Mesenchymal stem cell (in vitro differentiated cells and primary cell): ENCODE measurements at regions not wholly inside any gene's neighbourhood (a gene's known extent, or its start where the extent isn't known, plus 50 kb on each side); places are given as distances from the start of the nearest gene placed in this dataset.
A peak's percentile ranks its signal among the peaks of the same experiment; 100 is the strongest.

Experiments used
- DNase-seq: peaks from one replicate; pipeline ENCODE4 v3.0.0-alpha.2; 2013
- H2AFZ ChIP-seq: one replicate; pipeline ENCODE4 v1.6.1; 2013; ENCODE audit warnings: low read depth, mild to moderate bottlenecking, control low read depth, inconsistent platforms, low read length, moderate library complexity
- H2AK5ac ChIP-seq: 2 replicates; pipeline ENCODE4 v1.6.1; 2013; ENCODE audit warnings: low read length, moderate library complexity, mild to moderate bottlenecking, inconsistent platforms; ENCODE audit not compliant: severe bottlenecking
- H2BK120ac ChIP-seq: one replicate; pipeline ENCODE4 v1.6.1; 2013; ENCODE audit warnings: low read depth, mild to moderate bottlenecking, inconsistent platforms, low read length, moderate library complexity
- H2BK12ac ChIP-seq, 2 experiments: one replicate each; pipeline ENCODE4 v1.6.1; 2013; ENCODE audit warnings: inconsistent platforms in 2 of 2, low read length in 2 of 2, mild to moderate bottlenecking in 2 of 2, moderate library complexity in 2 of 2, control low read depth in 1 of 2
- H2BK15ac ChIP-seq: one replicate; pipeline ENCODE4 v1.6.1; 2013; ENCODE audit warnings: mild to moderate bottlenecking, low read depth, inconsistent platforms; ENCODE audit not compliant: poor library complexity, severe bottlenecking
- H2BK5ac ChIP-seq: 2 replicates; pipeline ENCODE4 v1.6.1; 2013; ENCODE audit warnings: low read depth, mild to moderate bottlenecking, low read length, control low read depth, inconsistent platforms; ENCODE audit not compliant: poor library complexity, severe bottlenecking
- H3K14ac ChIP-seq, 2 experiments: one replicate each; pipeline ENCODE4 v1.6.1; 2013; ENCODE audit warnings: inconsistent platforms in 2 of 2, low read length in 2 of 2, control low read depth in 1 of 2, mild to moderate bottlenecking in 1 of 2, moderate library complexity in 1 of 2
- H3K18ac ChIP-seq, 2 experiments: one replicate each; pipeline ENCODE4 v1.6.1; 2013; ENCODE audit warnings: inconsistent platforms in 2 of 2, low read length in 2 of 2, control low read depth in 1 of 2, low read depth in 1 of 2, mild to moderate bottlenecking in 1 of 2
- H3K23ac ChIP-seq, 2 experiments: one replicate each; pipeline ENCODE4 v1.6.1; 2013; ENCODE audit warnings: inconsistent platforms in 2 of 2, low read length in 2 of 2, mild to moderate bottlenecking in 2 of 2, moderate library complexity in 2 of 2, control low read depth in 1 of 2
- H3K27ac ChIP-seq: 2 replicates; pipeline ENCODE4 v1.5.1; 2013; ENCODE audit warnings: mild to moderate bottlenecking, moderate library complexity, low read length, control low read depth, inconsistent platforms; ENCODE audit not compliant: poor library complexity, severe bottlenecking
- H3K27me3 ChIP-seq, 2 experiments: 2 replicates each; pipeline versions ENCODE4 v1.6.1 to v1.7.0; 2013; ENCODE audit warnings: low read length in 2 of 2, mild to moderate bottlenecking in 2 of 2, moderate library complexity in 2 of 2, control low read depth in 1 of 2, inconsistent platforms in 1 of 2; ENCODE audit not compliant: control insufficient read depth in 1 of 2, insufficient read depth in 1 of 2
- H3K36me3 ChIP-seq, 2 experiments: 2 replicates each; pipeline versions ENCODE4 v1.6.1 to v1.7.0; 2013; ENCODE audit warnings: low read length in 2 of 2, control low read depth in 1 of 2, inconsistent platforms in 1 of 2, low read depth in 1 of 2, mild to moderate bottlenecking in 1 of 2; ENCODE audit not compliant: insufficient read depth in 2 of 2, control insufficient read depth in 1 of 2
- H3K4ac ChIP-seq, 2 experiments: one replicate each; pipeline ENCODE4 v1.6.1; 2013; ENCODE audit warnings: inconsistent platforms in 2 of 2, low read length in 2 of 2, mild to moderate bottlenecking in 2 of 2, moderate library complexity in 2 of 2, control low read depth in 1 of 2, low read depth in 1 of 2
- H3K4me1 ChIP-seq: 2 replicates; pipeline ENCODE4 v1.6.1; 2013; ENCODE audit warnings: low read depth, low read length, control low read depth; ENCODE audit not compliant: control insufficient read depth, insufficient read depth
- H3K4me2 ChIP-seq: 2 replicates; pipeline ENCODE4 v1.6.1; 2013; ENCODE audit warnings: low read length, mild to moderate bottlenecking, inconsistent platforms; ENCODE audit not compliant: poor library complexity, severe bottlenecking
- H3K4me3 ChIP-seq, 2 experiments: 2 replicates each; pipeline versions ENCODE4 v1.5.1 to v1.7.0; 2013; ENCODE audit warnings: low read length in 2 of 2, mild to moderate bottlenecking in 2 of 2, control low read depth in 1 of 2, low read depth in 1 of 2; ENCODE audit not compliant: insufficient read depth in 1 of 2
- H3K79me1 ChIP-seq: replicated peaks from 2 replicates; pipeline ENCODE4 v1.6.1; 2013; ENCODE audit warnings: mild to moderate bottlenecking, control low read depth, low read length, inconsistent platforms; ENCODE audit not compliant: poor library complexity, severe bottlenecking
- H3K9ac ChIP-seq: 2 replicates; pipeline ENCODE4 v1.7.0; 2013; ENCODE audit warnings: mild to moderate bottlenecking, low read length, moderate library complexity
- H3K9me3 ChIP-seq: 2 replicates; pipeline ENCODE4 v1.7.0; 2013; ENCODE audit warnings: mild to moderate bottlenecking, low read length; ENCODE audit not compliant: control insufficient read depth
- H4K8ac ChIP-seq: one replicate; pipeline ENCODE4 v1.6.1; 2013; ENCODE audit warnings: inconsistent platforms, mild to moderate bottlenecking, low read length, moderate library complexity
- H4K91ac ChIP-seq: one replicate; pipeline ENCODE4 v1.6.1; 2013; ENCODE audit warnings: mild to moderate bottlenecking, low read length, inconsistent platforms
- WGBS: methylation state at CpG from one replicate; pipeline ENCODE4 v1.1.7; 2013; ENCODE audit warnings: mixed read lengths; 5-methylcytosine and 5-hydroxymethylcytosine counted together

GRCh38 chr2:81282151-81282769 is 977.7 kb upstream of the LRRTM1 start:
- no peaks in the 10 kb centered on the region for H3K79me1 ChIP-seq
- WGBS, result no CpG with 5 or more reads among the region's 2 CpGs

DNA sequence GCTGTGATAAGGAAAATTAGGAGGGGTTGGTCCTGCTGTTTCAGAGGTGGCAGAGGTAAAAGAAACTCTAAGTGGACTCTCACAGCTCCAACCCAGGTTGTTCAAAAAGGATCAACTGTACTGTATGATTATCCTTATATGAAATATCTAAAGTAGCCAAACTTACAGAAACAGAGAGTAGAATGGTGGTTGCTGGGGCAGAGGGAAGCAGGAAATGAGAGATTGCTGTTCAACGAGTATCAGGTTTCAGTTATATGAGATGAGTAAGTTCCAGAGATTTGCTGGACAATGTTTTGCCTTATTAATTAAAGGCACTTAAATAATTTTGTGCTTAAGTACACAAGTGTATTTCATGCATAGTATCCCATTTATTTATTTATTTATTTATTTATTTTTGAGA is 972.0 kb upstream of the LRRTM1 start:
- H4K8ac ChIP-seq, result no peak overlapping the region
- no peak overlapping the region for H2BK120ac ChIP-seq
- no peak overlapping the region for H4K91ac ChIP-seq
- DNase-seq, result no peak
- H2AFZ ChIP-seq, result no peak overlapping the region
- no peak overlapping the region for H2AK5ac ChIP-seq
- no peaks in the 10 kb centered on the region for H3K36me3 ChIP-seq
- WGBS, result 50% methylated on average over 1 of the region's 1 CpG
- H3K4ac ChIP-seq, result no peak overlapping the region
- peaks cover 5% of the 10 kb centered on the region for H3K9me3 ChIP-seq
- no peak overlapping the region for H3K14ac ChIP-seq
- no peak overlapping the region for H2BK15ac ChIP-seq
- H3K4me2 ChIP-seq, result no peak overlapping the region
- H3K18ac ChIP-seq, result no peak overlapping the region
- no peaks in the 10 kb centered on the region for H3K27me3 ChIP-seq
- H3K27ac ChIP-seq, result no peak overlapping the region
- H3K4me3 ChIP-seq, result no peak overlapping the region
- no peak overlapping the region for H3K9ac ChIP-seq
- H2BK12ac ChIP-seq, result no peak overlapping the region
- H2BK5ac ChIP-seq, result no peak overlapping the region
- H3K4me1 ChIP-seq, result no peaks in the 10 kb centered on the region
- H3K23ac ChIP-seq, result no peak overlapping the region
- no peaks in the 10 kb centered on the region for H3K79me1 ChIP-seq

More at GRCh38 chr2:81282151-81282769, 977.7 kb upstream of the LRRTM1 start:
- DNase-seq, result no peak
- Histone ChIP-seq H2BK120ac (no peak overlapping the region), H2AK5ac (no peak overlapping the region), H3K4me3 (no peak overlapping the region), H3K4me1 (no peaks in the 10 kb centered on the region), H2BK15ac (no peak overlapping the region), H3K18ac (no peak overlapping the region), H3K4ac (no peak overlapping the region), H2BK12ac (no peak overlapping the region), H3K14ac (no peak overlapping the region), H2BK5ac (no peak overlapping the region), H4K91ac (no peak overlapping the region), H3K36me3 (no peaks in the 10 kb centered on the region), H3K23ac (no peak overlapping the region), H2AFZ (no peak overlapping the region), H3K4me2 (no peak overlapping the region), H3K9ac (no peak overlapping the region), H3K27ac (no peak overlapping the region), H3K27me3 (no peaks in the 10 kb centered on the region), H3K9me3 (peaks cover 10% of the 10 kb centered on the region), H4K8ac (no peak overlapping the region)

DNA sequence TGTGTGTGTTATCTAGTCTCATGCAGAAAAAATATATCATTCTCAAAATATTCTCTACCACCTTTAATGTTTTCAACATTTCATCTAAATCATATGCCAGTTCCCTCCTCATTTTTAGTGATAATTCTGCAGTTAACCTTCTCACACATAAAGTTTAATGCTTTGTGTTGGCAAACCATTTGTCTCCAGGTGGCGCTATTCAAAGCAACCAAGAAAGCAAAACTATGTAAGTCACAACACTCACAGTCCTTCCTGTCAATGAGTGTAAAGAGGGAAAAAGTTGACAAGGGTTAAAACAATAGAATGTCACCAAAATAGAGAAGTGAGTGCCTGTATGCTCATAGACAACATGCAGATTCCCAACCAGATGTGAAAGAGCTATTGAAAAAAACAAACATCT is 961.6 kb upstream of the LRRTM1 start:
- peak; percentile 7 for DNase-seq
- Histone ChIP-seq H2AK5ac (no peak overlapping the region), H3K4ac (no peak overlapping the region), H4K91ac (no peak overlapping the region), H3K4me3 (no peak overlapping the region), H3K36me3 (no peaks in the 10 kb centered on the region), H3K23ac (no peak overlapping the region), H3K79me1 (no peaks in the 10 kb centered on the region), H2BK5ac (no peak overlapping the region), H3K9me3 (peaks cover 15% of the 10 kb centered on the region), H2BK12ac (no peak overlapping the region), H2BK15ac (no peak overlapping the region), H3K14ac (no peak overlapping the region), H3K4me2 (no peak overlapping the region), H2AFZ (no peak overlapping the region), H3K9ac (no peak overlapping the region), H2BK120ac (no peak overlapping the region), H3K27me3 (no peaks in the 10 kb centered on the region), H4K8ac (no peak overlapping the region), H3K18ac (no peak overlapping the region), H3K27ac (no peak overlapping the region), H3K4me1 (no peaks in the 10 kb centered on the region)
- no CpG with 5 or more reads among the region's 1 CpG for WGBS

DNA sequence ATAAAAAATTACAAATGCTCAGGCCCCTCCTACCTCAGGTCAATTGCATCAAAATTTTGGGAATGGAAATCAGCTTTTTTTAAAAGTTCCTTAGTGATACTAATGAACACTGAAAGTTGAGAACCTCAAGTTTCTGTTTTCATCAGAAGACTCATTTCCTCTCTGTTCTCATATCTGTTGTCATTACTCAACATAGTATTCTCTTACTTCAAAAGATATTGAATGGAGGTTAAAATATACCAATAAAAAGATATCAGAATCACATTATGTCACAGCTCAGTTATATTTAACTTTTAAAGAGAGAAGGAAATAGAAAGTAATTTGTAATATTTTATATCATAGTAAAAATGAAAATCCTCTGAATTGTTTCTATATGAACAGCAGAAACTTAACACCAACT is 959.4 kb upstream of the LRRTM1 start:
- no peak overlapping the region for H3K4me2 ChIP-seq
- no peaks in the 10 kb centered on the region for H3K36me3 ChIP-seq
- no peak overlapping the region for H4K8ac ChIP-seq
- no peak overlapping the region for H3K27ac ChIP-seq
- no peaks in the 10 kb centered on the region for H3K4me1 ChIP-seq
- H2AK5ac ChIP-seq, result no peak overlapping the region
- no peak overlapping the region for H3K14ac ChIP-seq
- H3K4ac ChIP-seq, result no peak overlapping the region
- peaks cover 14% of the 10 kb centered on the region for H3K9me3 ChIP-seq
- H3K18ac ChIP-seq, result no peak overlapping the region
- H2BK5ac ChIP-seq, result no peak overlapping the region
- H3K4me3 ChIP-seq, result no peak overlapping the region
- H3K9ac ChIP-seq, result no peak overlapping the region
- H2BK120ac ChIP-seq, result no peak overlapping the region
- H2BK12ac ChIP-seq, result no peak overlapping the region
- no peaks in the 10 kb centered on the region for H3K79me1 ChIP-seq
- no peak overlapping the region for H4K91ac ChIP-seq
- H2BK15ac ChIP-seq, result no peak overlapping the region
- no peak overlapping the region for H3K23ac ChIP-seq
- no peaks in the 10 kb centered on the region for H3K27me3 ChIP-seq
- DNase-seq, result no peak
- no peak overlapping the region for H2AFZ ChIP-seq
